H1 (cell line): ENCODE measurements at regions not wholly inside any gene's neighbourhood (a gene's known extent, or its start where the extent isn't known, plus 50 kb on each side); places are given as distances from the start of the nearest gene placed in this dataset.

Experiments
- ATF2 ChIP-seq: IDR thresholded peaks from 2 replicates; pipeline ENCODE4 v1.6.1; 2012; ENCODE audit warnings: low read length, inconsistent platforms
- CHD7 ChIP-seq: fragments of 300-600 bp; sonication (generic); IDR thresholded peaks from 2 replicates; pipeline ENCODE4 v1.7.1; 2012; ENCODE audit warnings: low read length, moderate library complexity, mild to moderate bottlenecking, inconsistent platforms; ENCODE audit not compliant: insufficient replicate concordance
- CREB1 ChIP-seq: IDR thresholded peaks from 2 replicates; pipeline ENCODE4 v1.6.1; 2012; ENCODE audit warnings: inconsistent platforms
- CTCF ChIP-seq, 3 experiments: IDR thresholded peaks; 1 replicate in 2 of 3; 2 replicates in 1 of 3; pipeline versions ENCODE4 v1.5.1 to v1.6.1; 2011; ENCODE audit warnings: low read length in 3 of 3, mild to moderate bottlenecking in 3 of 3, inconsistent platforms in 2 of 3, low read depth in 1 of 3, moderate library complexity in 1 of 3; ENCODE audit not compliant: insufficient read depth in 1 of 3; ENCODE audit errors: control extremely low read depth in 1 of 3
- EGR1 ChIP-seq: IDR thresholded peaks from 2 replicates; pipeline ENCODE4 v1.6.1; 2011; ENCODE audit warnings: low read depth, low read length, borderline replicate concordance
- HDAC6 ChIP-seq: IDR thresholded peaks from one replicate; pipeline ENCODE4 v1.7.1; 2012; ENCODE audit warnings: low read depth, mild to moderate bottlenecking, inconsistent platforms, low read length, moderate library complexity
- RFX5 ChIP-seq: IDR thresholded peaks from 2 replicates; pipeline ENCODE4 v1.6.1; 2011; ENCODE audit warnings: low read depth, low read length, improper control_type of control experiment, borderline replicate concordance
- RXRA ChIP-seq: IDR thresholded peaks from 2 replicates; pipeline ENCODE4 v1.6.1; 2011; ENCODE audit warnings: low read depth, mild to moderate bottlenecking, low read length, moderate library complexity; ENCODE audit not compliant: insufficient read depth
- SIX5 ChIP-seq: IDR thresholded peaks from 2 replicates; pipeline ENCODE4 v1.6.1; 2011; ENCODE audit warnings: mild to moderate bottlenecking, low read depth, low read length
- YY1 ChIP-seq: IDR thresholded peaks from 2 replicates; pipeline ENCODE4 v1.6.1; 2011; ENCODE audit warnings: low read depth, mild to moderate bottlenecking, low read length

- no peak for TF ChIP-seq YY1
- no peak for TF ChIP-seq CTCF (IDR thresholded peaks at IDR 0.05; ENCODE audit: control extremely low read depth in 1 of 3, insufficient read depth in 1 of 3, low read depth in 1 of 3, low read length in 3 of 3)
- TF ChIP-seq HDAC6: no peak
- TF ChIP-seq SIX5: no peak
- no peak for TF ChIP-seq ATF2
- no peak for TF ChIP-seq CHD7
- TF ChIP-seq RXRA: no peak
- TF ChIP-seq EGR1: no peak
- TF ChIP-seq CREB1: no peak
- TF ChIP-seq RFX5: no peak
Measured at GRCh38 chr5:68949711-68950110, 144.1 kb upstream of the SLC30A5 start.
